ENCODE measurements at regions not wholly inside any gene's neighbourhood (a gene's known extent, or its start where the extent isn't known, plus 50 kb on each side); places are given as distances from the start of the nearest gene placed in this dataset.

DNA sequence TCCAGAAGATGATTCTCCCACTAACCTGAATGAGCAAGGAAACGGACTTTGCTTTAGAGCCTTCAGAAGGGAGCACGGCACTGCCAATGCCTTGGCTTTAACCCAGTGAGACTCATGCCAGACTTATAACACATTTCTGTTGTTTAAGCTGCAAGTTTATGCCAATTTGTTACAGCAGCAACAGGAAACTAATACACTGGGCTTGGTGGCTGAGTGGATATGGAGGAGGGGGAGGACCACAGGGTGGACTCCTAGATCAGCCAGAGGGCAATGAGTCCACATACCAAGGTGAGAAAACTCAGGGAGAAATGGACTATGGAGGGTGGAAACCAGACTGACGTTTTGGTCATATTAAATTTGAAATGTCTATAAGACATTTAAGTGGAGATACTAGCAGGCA lies 156.2 kb upstream of the KCNJ6 start:
- no TSS peak for BruUV-seq (replicated peaks)
- TF ChIP-seq, protein P1, sequence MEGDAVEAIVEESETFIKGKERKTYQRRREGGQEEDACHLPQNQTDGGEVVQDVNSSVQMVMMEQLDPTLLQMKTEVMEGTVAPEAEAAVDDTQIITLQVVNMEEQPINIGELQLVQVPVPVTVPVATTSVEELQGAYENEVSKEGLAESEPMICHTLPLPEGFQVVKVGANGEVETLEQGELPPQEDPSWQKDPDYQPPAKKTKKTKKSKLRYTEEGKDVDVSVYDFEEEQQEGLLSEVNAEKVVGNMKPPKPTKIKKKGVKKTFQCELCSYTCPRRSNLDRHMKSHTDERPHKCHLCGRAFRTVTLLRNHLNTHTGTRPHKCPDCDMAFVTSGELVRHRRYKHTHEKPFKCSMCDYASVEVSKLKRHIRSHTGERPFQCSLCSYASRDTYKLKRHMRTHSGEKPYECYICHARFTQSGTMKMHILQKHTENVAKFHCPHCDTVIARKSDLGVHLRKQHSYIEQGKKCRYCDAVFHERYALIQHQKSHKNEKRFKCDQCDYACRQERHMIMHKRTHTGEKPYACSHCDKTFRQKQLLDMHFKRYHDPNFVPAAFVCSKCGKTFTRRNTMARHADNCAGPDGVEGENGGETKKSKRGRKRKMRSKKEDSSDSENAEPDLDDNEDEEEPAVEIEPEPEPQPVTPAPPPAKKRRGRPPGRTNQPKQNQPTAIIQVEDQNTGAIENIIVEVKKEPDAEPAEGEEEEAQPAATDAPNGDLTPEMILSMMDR (conservative IDR thresholded peaks at IDR 0.05; ENCODE audit: low read depth, low read length): no peak
- no peak for TF ChIP-seq EZH2 (IDR thresholded peaks at IDR 0.05; ENCODE audit: borderline replicate concordance, low read depth, low read length, poor library complexity, severe bottlenecking)
- ChIA-PET CTCF (no interaction called here), POLR2A (ENCODE audit: low non-redundant PET) (no interaction called here)
- Histone ChIP-seq H3K4me1 (ENCODE audit: insufficient read depth, low read length, poor library complexity, severe bottlenecking) (no peaks in the 10 kb centered on the region), H3K36me3 (ENCODE audit: insufficient read depth, low read length, poor library complexity, severe bottlenecking) (no peaks in the 10 kb centered on the region), H3K9me3 (ENCODE audit: low read depth, low read length, poor library complexity, severe bottlenecking) (no peaks in the 10 kb centered on the region), H3K27ac (ENCODE audit: low read depth, low read length, poor library complexity, severe bottlenecking) (no peak overlapping the region), H3K4me3 (ENCODE audit: low read depth, low read length, poor library complexity, severe bottlenecking) (no peak overlapping the region), H3K27me3 (replicated peaks; ENCODE audit: insufficient read depth, low read depth, low read length, poor library complexity) (no peaks in the 10 kb centered on the region)
- no peak for DNase-seq (ENCODE audit: low spot score)
- intact Hi-C loops (cut with micrococcal nuclease; ENCODE audit: unreplicated experiment): no loop called here

DNA sequence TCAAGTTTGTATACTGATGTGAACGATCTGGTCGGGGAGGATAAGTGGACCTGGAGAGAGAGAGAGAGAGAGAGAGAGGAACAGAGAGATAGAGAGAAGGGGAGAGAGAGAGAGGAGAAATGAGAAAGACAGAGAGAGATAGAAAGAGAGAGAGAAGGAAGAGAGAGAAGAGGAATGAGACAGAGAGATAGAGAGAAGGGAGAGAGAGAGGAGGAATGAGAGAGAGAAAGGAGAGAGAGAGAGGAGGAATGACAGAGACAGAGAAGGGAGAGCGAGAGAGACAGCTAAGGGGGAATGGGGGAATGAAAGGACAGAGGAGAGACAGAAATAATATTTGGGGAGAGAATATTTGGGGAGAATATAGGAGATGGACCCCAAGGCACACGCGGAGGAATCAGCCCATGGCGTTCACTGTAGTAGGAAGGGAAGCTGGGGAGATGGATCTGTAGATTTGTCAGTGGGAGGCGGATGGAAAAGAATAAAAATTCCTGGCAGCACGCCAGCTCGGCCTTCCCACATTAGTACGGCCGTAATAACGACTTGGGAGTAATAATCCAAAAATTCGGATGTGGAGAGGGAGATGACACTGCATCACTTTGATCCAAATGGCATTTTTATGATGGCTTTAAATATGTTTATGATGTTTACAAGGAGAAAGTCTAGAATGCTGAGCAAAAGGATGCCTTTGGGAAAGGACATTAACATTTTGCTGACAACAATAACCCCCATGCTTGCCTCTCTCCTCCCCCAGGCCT lies 159.8 kb upstream of the KCNJ6 start:
- CTCF ChIA-PET: no interaction called here
- BruUV-seq (replicated peaks): no TSS peak
- H3K27ac ChIP-seq (ENCODE audit: low read depth, low read length, poor library complexity, severe bottlenecking): no peak overlapping the region
- TF ChIP-seq, protein P1 (conservative IDR thresholded peaks at IDR 0.05; ENCODE audit: low read depth, low read length): no peak
- TF ChIP-seq EZH2 (IDR thresholded peaks at IDR 0.05; ENCODE audit: borderline replicate concordance, low read depth, low read length, poor library complexity, severe bottlenecking): no peak
- POLR2A ChIA-PET (ENCODE audit: low non-redundant PET): no interaction called here
- H3K9me3 ChIP-seq (ENCODE audit: low read depth, low read length, poor library complexity, severe bottlenecking): no peaks in the 10 kb centered on the region
- no peaks in the 10 kb centered on the region for H3K36me3 ChIP-seq (ENCODE audit: insufficient read depth, low read length, poor library complexity, severe bottlenecking)
- no peak overlapping the region for H3K4me3 ChIP-seq (ENCODE audit: low read depth, low read length, poor library complexity, severe bottlenecking)
- peaks cover 9% of the 10 kb centered on the region for H3K27me3 ChIP-seq (replicated peaks; ENCODE audit: insufficient read depth, low read depth, low read length, poor library complexity)
- DNase-seq (ENCODE audit: low spot score): peak; percentile 2
- no peaks in the 10 kb centered on the region for H3K4me1 ChIP-seq (ENCODE audit: insufficient read depth, low read length, poor library complexity, severe bottlenecking)
- intact Hi-C loops (cut with micrococcal nuclease; ENCODE audit: unreplicated experiment): no loop called here

DNA sequence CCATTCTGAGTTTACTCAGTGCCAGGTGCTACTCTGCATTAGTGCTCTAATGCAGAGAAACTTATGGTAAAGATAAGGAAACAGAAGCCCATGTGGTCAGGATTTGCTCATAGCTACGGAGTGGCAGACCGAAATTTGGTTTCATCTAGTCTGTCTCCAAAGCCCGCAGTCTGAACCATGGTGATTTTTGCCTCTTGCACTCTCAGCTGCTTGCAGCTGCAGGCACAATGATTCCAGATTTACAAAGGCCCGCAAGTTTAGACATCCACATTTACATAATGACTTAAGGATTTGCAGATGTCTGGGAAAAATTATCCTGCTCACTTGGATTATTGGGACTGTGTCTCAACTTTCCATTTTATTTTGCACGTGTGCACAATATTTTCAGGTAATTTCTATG lies 161.3 kb upstream of the KCNJ6 start:
- POLR2A ChIA-PET (ENCODE audit: low non-redundant PET): no interaction called here
- CTCF ChIA-PET: no interaction called here
- H3K4me3 ChIP-seq (ENCODE audit: low read depth, low read length, poor library complexity, severe bottlenecking): no peak overlapping the region
- peaks cover 23% of the 10 kb centered on the region for H3K27me3 ChIP-seq (replicated peaks; ENCODE audit: insufficient read depth, low read depth, low read length, poor library complexity)
- H3K9me3 ChIP-seq (ENCODE audit: low read depth, low read length, poor library complexity, severe bottlenecking): no peaks in the 10 kb centered on the region
- intact Hi-C loops (cut with micrococcal nuclease; ENCODE audit: unreplicated experiment): no loop called here
- TF ChIP-seq, protein P1 (conservative IDR thresholded peaks at IDR 0.05; ENCODE audit: low read depth, low read length): no peak
- no peak for TF ChIP-seq EZH2 (IDR thresholded peaks at IDR 0.05; ENCODE audit: borderline replicate concordance, low read depth, low read length, poor library complexity, severe bottlenecking)
- no TSS peak for BruUV-seq (replicated peaks)
- no peak overlapping the region for H3K27ac ChIP-seq (ENCODE audit: low read depth, low read length, poor library complexity, severe bottlenecking)
- no peaks in the 10 kb centered on the region for H3K36me3 ChIP-seq (ENCODE audit: insufficient read depth, low read length, poor library complexity, severe bottlenecking)
- no peaks in the 10 kb centered on the region for H3K4me1 ChIP-seq (ENCODE audit: insufficient read depth, low read length, poor library complexity, severe bottlenecking)
- no peak for DNase-seq (ENCODE audit: low spot score)

Measured in A673 (cell line).